Fibroblast of lung (primary cell): ENCODE measurements at regions not wholly inside any gene's neighbourhood (a gene's known extent, or its start where the extent isn't known, plus 50 kb on each side); places are given as distances from the start of the nearest gene placed in this dataset.

Experiments used
- DNase-seq, 2 donors: peaks; one replicate each; pipeline versions ENCODE4 v3.0.0 to v3.0.0-alpha.2; 2010; ENCODE audit warnings: low read depth in 2 of 2
- H2AFZ ChIP-seq: 2 replicates; pipeline ENCODE4 v1.5.1; 2012; ENCODE audit warnings: low read length, control low read depth, inconsistent platforms
- H3K27ac ChIP-seq: 2 replicates; pipeline ENCODE4 v1.5.1; 2011; ENCODE audit warnings: low read length, control low read depth; ENCODE audit not compliant: insufficient read depth
- H3K27me3 ChIP-seq: 2 replicates; pipeline ENCODE4 v1.5.1; 2011; ENCODE audit warnings: mild to moderate bottlenecking, low read length; ENCODE audit not compliant: control insufficient read depth, insufficient read depth
- H3K36me3 ChIP-seq: 2 replicates; pipeline ENCODE4 v1.5.1; 2011; ENCODE audit warnings: low read length; ENCODE audit not compliant: control insufficient read depth, insufficient read depth
- H3K4me1 ChIP-seq: 2 replicates; pipeline ENCODE4 v1.5.1; 2011; ENCODE audit warnings: low read length; ENCODE audit not compliant: control insufficient read depth, insufficient read depth; ENCODE audit errors: extremely low read depth
- H3K4me2 ChIP-seq: 2 replicates; pipeline ENCODE4 v1.5.1; 2011; ENCODE audit warnings: low read length, control low read depth; ENCODE audit not compliant: insufficient read depth; ENCODE audit errors: extremely low read depth
- H3K4me3 ChIP-seq, 4 experiments: fragments of 200-600 bp in 1 of 4; sonication (generic) in 1 of 4; replicated peaks in 1 of 4; 2 replicates each; pipeline ENCODE4 v1.5.1; 2011 to 2016; ENCODE audit warnings: low read length in 4 of 4, low read depth in 3 of 4, mild to moderate bottlenecking in 3 of 4, control low read depth in 2 of 4, inconsistent platforms in 1 of 4, mixed read lengths in 1 of 4; ENCODE audit not compliant: insufficient read depth in 1 of 4; ENCODE audit errors: control extremely low read depth in 1 of 4
- H3K79me2 ChIP-seq: 2 replicates; pipeline ENCODE4 v1.5.1; 2012; ENCODE audit warnings: mild to moderate bottlenecking, low read length, inconsistent platforms; ENCODE audit not compliant: control insufficient read depth, insufficient read depth
- H3K9ac ChIP-seq: 2 replicates; pipeline ENCODE4 v1.5.1; 2011; ENCODE audit warnings: mild to moderate bottlenecking, low read length, control low read depth; ENCODE audit not compliant: insufficient read depth
- H3K9me3 ChIP-seq: 2 replicates; pipeline ENCODE4 v1.5.1; 2012; ENCODE audit warnings: low read depth, low read length; ENCODE audit not compliant: control insufficient read depth, insufficient read depth
- H4K20me1 ChIP-seq: 2 replicates; pipeline ENCODE4 v1.5.1; 2011; ENCODE audit warnings: low read length; ENCODE audit not compliant: control insufficient read depth, insufficient read depth; ENCODE audit errors: extremely low read depth
- CTCF ChIP-seq, 2 donors: IDR thresholded peaks in 1 of 2; conservative IDR thresholded peaks in 1 of 2; 1 replicate in 1 of 2; 2 replicates in 1 of 2; pipeline ENCODE4 v1.5.1; 2011 to 2012; ENCODE audit warnings: low read length in 2 of 2, control low read depth in 1 of 2, inconsistent platforms in 1 of 2, low read depth in 1 of 2, mild to moderate bottlenecking in 1 of 2
- EZH2 ChIP-seq: IDR thresholded peaks from 2 replicates; pipeline ENCODE4 v1.5.1; 2012; ENCODE audit warnings: low read length, control low read depth, mild to moderate bottlenecking; ENCODE audit errors: missing control alignments

GRCh38 chr12:28948685-28949084, 200.4 kb upstream of the FAR2 start:
- DNase-seq: no peak
- Histone ChIP-seq H3K4me2 (no peak overlapping the region), H3K36me3 (no peaks in the 10 kb centered on the region), H3K9ac (no peak overlapping the region), H3K27ac (no peak overlapping the region), H3K79me2 (no peaks in the 10 kb centered on the region), H3K4me1 (no peaks in the 10 kb centered on the region), H3K4me3 (no peak overlapping the region), H4K20me1 (no peaks in the 10 kb centered on the region), H3K27me3 (no peaks in the 10 kb centered on the region), H2AFZ (no peak overlapping the region), H3K9me3 (no peaks in the 10 kb centered on the region)
- TF ChIP-seq EZH2 (no peak), CTCF (conservative IDR thresholded peaks at IDR 0.05 in 1 of 2, IDR thresholded peaks at IDR 0.05 in 1 of 2; ENCODE audit: low read depth in 1 of 2, low read length in 2 of 2) (no peak)

GRCh38 chr12:28949184-28949583, 199.9 kb upstream of the FAR2 start:
- Histone ChIP-seq H3K36me3 (no peaks in the 10 kb centered on the region), H4K20me1 (no peaks in the 10 kb centered on the region), H3K4me2 (no peak overlapping the region), H3K9me3 (no peaks in the 10 kb centered on the region), H3K4me1 (no peaks in the 10 kb centered on the region), H3K27me3 (no peaks in the 10 kb centered on the region), H2AFZ (no peak overlapping the region), H3K79me2 (no peaks in the 10 kb centered on the region), H3K27ac (no peak overlapping the region), H3K4me3 (no peak overlapping the region), H3K9ac (no peak overlapping the region)
- DNase-seq: no peak
- TF ChIP-seq EZH2 (no peak), CTCF (conservative IDR thresholded peaks at IDR 0.05 in 1 of 2, IDR thresholded peaks at IDR 0.05 in 1 of 2; ENCODE audit: low read depth in 1 of 2, low read length in 2 of 2) (no peak)

GRCh38 chr12:28950049-28950448, 199.0 kb upstream of the FAR2 start:
- DNase-seq: no peak
- no peak for TF ChIP-seq CTCF (conservative IDR thresholded peaks at IDR 0.05 in 1 of 2, IDR thresholded peaks at IDR 0.05 in 1 of 2; ENCODE audit: low read depth in 1 of 2, low read length in 2 of 2)
- TF ChIP-seq EZH2: no peak
- H3K4me3 ChIP-seq: no peak overlapping the region
- no peaks in the 10 kb centered on the region for H3K4me1 ChIP-seq
- H3K4me2 ChIP-seq: no peak overlapping the region
- no peaks in the 10 kb centered on the region for H3K27me3 ChIP-seq
- H3K79me2 ChIP-seq: no peaks in the 10 kb centered on the region
- H2AFZ ChIP-seq: no peak overlapping the region
- no peak overlapping the region for H3K27ac ChIP-seq
- H3K9ac ChIP-seq: no peak overlapping the region
- H3K36me3 ChIP-seq: no peaks in the 10 kb centered on the region
- no peaks in the 10 kb centered on the region for H4K20me1 ChIP-seq
- no peaks in the 10 kb centered on the region for H3K9me3 ChIP-seq
